AG04450 (cell line): ENCODE measurements at regions not wholly inside any gene's neighbourhood (a gene's known extent, or its start where the extent isn't known, plus 50 kb on each side); places are given as distances from the start of the nearest gene placed in this dataset.

ENCODE experiments used
- CTCF ChIA-PET: fragments of 300-600, 350-600 bp; formaldehyde crosslinking; extraction: SDS; loops from one replicate; lab custom pipeline; 2022; ENCODE audit warnings: antibody characterized with exemption, inconsistent platforms; lab: Charles Lee
- POLR2A ChIA-PET: fragments of 350-600 bp; formaldehyde crosslinking; extraction: SDS; loops from one replicate; lab custom pipeline; 2021; ENCODE audit warnings: antibody characterized with exemption, inconsistent platforms; lab: Yijun Ruan, JAX
- DNase-seq: peaks from one replicate; pipeline ENCODE4 v3.0.0-alpha.2; 2011; ENCODE audit warnings: low read depth, low spot score
- H3K27ac ChIP-seq: one replicate; pipeline ENCODE4 v1.5.1; 2012; ENCODE audit warnings: low read depth, low read length, control low read depth
- H3K27me3 ChIP-seq: one replicate; pipeline ENCODE4 v1.6.0; 2012; ENCODE audit warnings: low read length; ENCODE audit not compliant: control insufficient read depth, insufficient read depth
- H3K4me3 ChIP-seq: 2 replicates; pipeline ENCODE4 v1.5.1; 2011; ENCODE audit warnings: mild to moderate bottlenecking, low read depth, low read length, control low read depth
- H3K9me3 ChIP-seq: 2 replicates; pipeline ENCODE4 v1.5.1; 2012; ENCODE audit warnings: low read length; ENCODE audit not compliant: control insufficient read depth, insufficient read depth
- TF ChIP-seq, protein P1 (sequence below): IDR thresholded peaks from 2 replicates; pipeline ENCODE4 v1.5.1; 2011; ENCODE audit warnings: low read depth, low read length, control low read depth, inconsistent platforms

DNA sequence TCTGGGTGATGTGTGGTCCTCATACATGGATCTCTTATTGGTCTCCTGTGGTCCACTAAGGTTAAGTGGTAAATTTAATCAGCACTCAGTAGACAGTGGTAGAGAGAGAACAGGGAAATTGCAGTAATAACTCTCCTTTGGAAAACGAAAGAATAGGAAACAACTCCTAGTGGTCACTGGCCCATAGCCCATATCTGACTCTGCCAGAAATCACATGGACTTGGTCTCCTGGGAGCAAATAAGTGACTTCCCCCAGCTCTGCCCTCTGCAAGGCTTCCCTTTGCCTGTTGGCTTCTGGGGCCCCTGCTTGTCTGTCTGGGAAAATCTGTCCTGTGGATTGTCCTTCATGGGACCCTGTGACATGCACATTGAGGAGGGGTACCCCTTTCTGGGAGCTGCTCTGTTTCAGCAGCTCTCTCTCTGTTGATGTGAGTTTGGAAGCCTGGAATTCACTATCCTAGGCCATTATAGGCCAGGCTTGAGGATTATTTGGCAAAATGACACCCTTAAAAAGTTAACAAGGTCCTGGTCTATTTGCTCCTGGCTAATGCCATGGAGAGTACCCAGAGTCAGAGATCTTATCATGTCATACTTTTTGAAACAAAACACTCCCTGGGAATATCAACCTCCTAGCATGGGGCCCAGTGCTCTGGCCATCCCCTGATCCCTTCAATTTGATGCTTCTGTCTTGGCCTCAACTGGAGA, 58.0 kb upstream of the HNF1B start:
- H3K27ac ChIP-seq: no peak overlapping the region
- ChIA-PET CTCF (interaction anchor here (1.6 kb wide), 1 partner anchor 11 kb away, joined by 3 read pairs; no protein-coding TSS in a partner anchor), POLR2A (no interaction called here)
- H3K4me3 ChIP-seq: no peak overlapping the region
- no peaks in the 10 kb centered on the region for H3K27me3 ChIP-seq
- DNase-seq: no peak
- TF ChIP-seq, protein P1, sequence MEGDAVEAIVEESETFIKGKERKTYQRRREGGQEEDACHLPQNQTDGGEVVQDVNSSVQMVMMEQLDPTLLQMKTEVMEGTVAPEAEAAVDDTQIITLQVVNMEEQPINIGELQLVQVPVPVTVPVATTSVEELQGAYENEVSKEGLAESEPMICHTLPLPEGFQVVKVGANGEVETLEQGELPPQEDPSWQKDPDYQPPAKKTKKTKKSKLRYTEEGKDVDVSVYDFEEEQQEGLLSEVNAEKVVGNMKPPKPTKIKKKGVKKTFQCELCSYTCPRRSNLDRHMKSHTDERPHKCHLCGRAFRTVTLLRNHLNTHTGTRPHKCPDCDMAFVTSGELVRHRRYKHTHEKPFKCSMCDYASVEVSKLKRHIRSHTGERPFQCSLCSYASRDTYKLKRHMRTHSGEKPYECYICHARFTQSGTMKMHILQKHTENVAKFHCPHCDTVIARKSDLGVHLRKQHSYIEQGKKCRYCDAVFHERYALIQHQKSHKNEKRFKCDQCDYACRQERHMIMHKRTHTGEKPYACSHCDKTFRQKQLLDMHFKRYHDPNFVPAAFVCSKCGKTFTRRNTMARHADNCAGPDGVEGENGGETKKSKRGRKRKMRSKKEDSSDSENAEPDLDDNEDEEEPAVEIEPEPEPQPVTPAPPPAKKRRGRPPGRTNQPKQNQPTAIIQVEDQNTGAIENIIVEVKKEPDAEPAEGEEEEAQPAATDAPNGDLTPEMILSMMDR: 0 out of 2 replicates have a peak, but pooled peaks have one; percentile 9
- H3K9me3 ChIP-seq: no peaks in the 10 kb centered on the region; the same call in none of the 2 replicates

- no peak overlapping the region for H3K4me3 ChIP-seq
- no peaks in the 10 kb centered on the region for H3K27me3 ChIP-seq
- no peak overlapping the region for H3K27ac ChIP-seq
- H3K9me3 ChIP-seq: no peaks in the 10 kb centered on the region; the same call in 1 of the 2 replicates
- CTCF ChIA-PET: interaction anchor here (0.5 to 1.6 kb wide), 3 partner anchors 10 to 206 kb away, joined by 3 read pairs; no protein-coding TSS in a partner anchor
- POLR2A ChIA-PET: no interaction called here
- no peak for DNase-seq
- TF ChIP-seq, protein P1: no peak
These were observed 57.3 kb upstream of the HNF1B start for GRCh38 chr17:37802061-37802595.

- TF ChIP-seq, protein P1: no peak
- POLR2A ChIA-PET: no interaction called here
These were observed 56.3 kb upstream of the HNF1B start for GRCh38 chr17:37801171-37801570.

GRCh38 chr17:37797206-37797605, 52.3 kb upstream of the HNF1B start:
- no peaks in the 10 kb centered on the region for H3K9me3 ChIP-seq
- ChIA-PET CTCF (interaction anchor here (1.7 kb wide), 1 partner anchor 26 kb away, joined by 4 read pairs; no protein-coding TSS in a partner anchor), POLR2A (no interaction called here)
- TF ChIP-seq, protein P1: no peak
- H3K27ac ChIP-seq: no peak overlapping the region
- no peaks in the 10 kb centered on the region for H3K27me3 ChIP-seq
- DNase-seq: no peak
- no peak overlapping the region for H3K4me3 ChIP-seq

More at GRCh38 chr17:37801171-37801570, 56.3 kb upstream of the HNF1B start:
- CTCF ChIA-PET: interaction anchor here (1.2 kb wide), 1 partner anchor 9 kb away, joined by 3 read pairs; no protein-coding TSS in a partner anchor
- H3K27me3 ChIP-seq: no peaks in the 10 kb centered on the region
- H3K4me3 ChIP-seq: no peak overlapping the region
- no peak for DNase-seq
- no peaks in the 10 kb centered on the region; the same call in 1 of the 2 replicates for H3K9me3 ChIP-seq
- peak overlapping the region; percentile 21 for H3K27ac ChIP-seq

DNA sequence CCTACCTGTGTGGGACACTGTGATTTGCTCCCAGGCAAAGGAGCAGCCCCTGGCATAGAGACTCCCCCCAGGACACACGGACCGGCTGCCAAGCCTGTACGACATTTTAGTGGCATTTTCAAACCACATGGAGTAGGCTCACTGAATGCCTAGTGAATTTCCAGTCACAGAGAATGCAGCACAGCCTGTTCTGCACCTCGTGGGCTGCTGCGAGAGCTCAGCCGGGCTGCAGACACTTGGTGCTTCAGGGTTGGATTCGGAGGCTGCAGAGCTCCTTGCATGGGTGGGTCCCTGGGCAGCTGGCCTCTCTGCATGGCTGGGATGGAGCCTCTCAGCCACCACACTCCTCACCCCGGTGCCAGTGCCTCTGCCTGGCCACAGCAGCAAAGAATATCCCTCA, 51.2 kb upstream of the HNF1B start:
- POLR2A ChIA-PET: no interaction called here
- H3K27me3 ChIP-seq: no peaks in the 10 kb centered on the region

More for the DNA sequence above, 51.2 kb upstream of the HNF1B start:
- Histone ChIP-seq H3K4me3 (no peak overlapping the region), H3K9me3 (no peaks in the 10 kb centered on the region), H3K27ac (no peak overlapping the region)
- TF ChIP-seq, protein P1: no peak
- CTCF ChIA-PET: interaction anchor here (0.6 to 1.3 kb wide), 2 partner anchors 26 to 52 kb away, joined by 3 read pairs; no protein-coding TSS in a partner anchor
- DNase-seq: no peak
